PC-3 (cell line): ENCODE measurements at regions not wholly inside any gene's neighbourhood (a gene's known extent, or its start where the extent isn't known, plus 50 kb on each side); places are given as distances from the start of the nearest gene placed in this dataset.

Source experiments
- CTCF ChIP-seq: fragments of 300-600 bp; sonication (generic); conservative IDR thresholded peaks from 2 replicates; pipeline ENCODE4 v1.5.1; 2017; ENCODE audit warnings: antibody characterized with exemption, low read depth, mild to moderate bottlenecking, low read length
- EZH2phosphoT487 ChIP-seq: fragments of 300-600 bp; sonication (generic); IDR thresholded peaks from 2 replicates; pipeline ENCODE4 v1.6.1; 2018; ENCODE audit warnings: mild to moderate bottlenecking, antibody characterized with exemption, low read length, borderline replicate concordance

- TF ChIP-seq CTCF: no peak
- no peak for TF ChIP-seq EZH2phosphoT487
Measured at GRCh38 chr5:73387601-73388305, 60.8 kb downstream of the FOXD1 start.
